Loucy (cell line): ENCODE measurements at regions not wholly inside any gene's neighbourhood (a gene's known extent, or its start where the extent isn't known, plus 50 kb on each side); places are given as distances from the start of the nearest gene placed in this dataset.

Experiments
- H2AFZ ChIP-seq: fragments of 200-600 bp; sonication (generic); 2 replicates; pipeline ENCODE4 v1.6.0; 2016; ENCODE audit warnings: antibody characterized with exemption, mild to moderate bottlenecking, low read length, moderate library complexity
- H3F3A ChIP-seq: fragments of 200-600 bp; 2 replicates; pipeline ENCODE4 v1.6.0; 2016; ENCODE audit warnings: antibody characterized with exemption, low read depth, mild to moderate bottlenecking
- H3K27me3 ChIP-seq: fragments of 200-600 bp; sonication (generic); 2 replicates; pipeline ENCODE4 v1.6.1; 2014; ENCODE audit warnings: low read length, mild to moderate bottlenecking; ENCODE audit not compliant: insufficient read depth, poor library complexity, severe bottlenecking
- H3K36me3 ChIP-seq: fragments of 200-600 bp; sonication (generic); 2 replicates; pipeline ENCODE4 v1.6.1; 2016; ENCODE audit warnings: low read length; ENCODE audit not compliant: insufficient read depth
- H3K4me1 ChIP-seq: fragments of 200-600 bp; sonication (generic); 2 replicates; pipeline ENCODE4 v1.5.1; 2014; ENCODE audit warnings: low read length, mild to moderate bottlenecking; ENCODE audit not compliant: insufficient read depth, poor library complexity, severe bottlenecking
- H3K4me2 ChIP-seq: fragments of 200-600 bp; sonication (generic); 2 replicates; pipeline ENCODE4 v1.6.0; 2014; ENCODE audit warnings: antibody characterized with exemption, low read length, low read depth, mild to moderate bottlenecking; ENCODE audit not compliant: poor library complexity, severe bottlenecking
- H3K4me3 ChIP-seq: fragments of 200-600 bp; sonication (generic); 2 replicates; pipeline ENCODE4 v1.5.1; 2014; ENCODE audit warnings: low read length, mild to moderate bottlenecking, mixed read lengths; ENCODE audit not compliant: poor library complexity, severe bottlenecking
- H3K79me2 ChIP-seq: fragments of 200-600 bp; sonication (generic); 2 replicates; pipeline ENCODE4 v1.6.1; 2014; ENCODE audit warnings: low read length; ENCODE audit not compliant: insufficient read depth
- H3K9ac ChIP-seq: fragments of 200-600 bp; sonication (generic); 2 replicates; pipeline ENCODE4 v1.6.0; 2014; ENCODE audit warnings: mild to moderate bottlenecking, low read depth, low read length, moderate library complexity; ENCODE audit not compliant: poor library complexity, severe bottlenecking
- H3K9me2 ChIP-seq: fragments of 200-600 bp; sonication (generic); replicated peaks from 2 replicates; pipeline ENCODE4 v1.6.1; 2016; ENCODE audit warnings: low read depth, low read length, mixed read lengths
- H3K9me3 ChIP-seq: fragments of 200-600 bp; sonication (generic); 2 replicates; pipeline ENCODE4 v1.6.1; 2014; ENCODE audit warnings: mild to moderate bottlenecking, antibody characterized with exemption, low read length, low read depth; ENCODE audit not compliant: insufficient read depth
- H4K20me1 ChIP-seq: fragments of 200-600 bp; sonication (generic); 2 replicates; pipeline ENCODE4 v1.6.0; 2014; ENCODE audit warnings: antibody characterized with exemption, low read length, mild to moderate bottlenecking; ENCODE audit not compliant: insufficient read depth, poor library complexity, severe bottlenecking
- EZH2phosphoT487 ChIP-seq: fragments of 200-600 bp; IDR thresholded peaks from 2 replicates; pipeline ENCODE4 v1.6.1; 2018; ENCODE audit warnings: antibody characterized with exemption, mild to moderate bottlenecking, moderate library complexity, borderline replicate concordance
- TF ChIP-seq, protein P1 (sequence below): fragments of 200-600 bp; sonication (generic); conservative IDR thresholded peaks from 2 replicates; pipeline ENCODE4 v1.5.1; 2014; ENCODE audit warnings: mild to moderate bottlenecking, antibody characterized with exemption, low read length

GRCh38 chr4:28233724-28234123 lies 1373.1 kb downstream of the STIM2 start:
- Histone ChIP-seq H3K79me2 (no peaks in the 10 kb centered on the region), H3K27me3 (no peaks in the 10 kb centered on the region), H3K36me3 (no peaks in the 10 kb centered on the region), H2AFZ (no peak overlapping the region), H3K4me2 (no peak overlapping the region), H3K4me3 (no peak overlapping the region), H3K9ac (no peak overlapping the region), H3K9me3 (no peaks in the 10 kb centered on the region), H3F3A (no peaks in the 10 kb centered on the region), H4K20me1 (no peaks in the 10 kb centered on the region), H3K4me1 (no peaks in the 10 kb centered on the region), H3K9me2 (no peaks in the 10 kb centered on the region)
- TF ChIP-seq, protein P1, sequence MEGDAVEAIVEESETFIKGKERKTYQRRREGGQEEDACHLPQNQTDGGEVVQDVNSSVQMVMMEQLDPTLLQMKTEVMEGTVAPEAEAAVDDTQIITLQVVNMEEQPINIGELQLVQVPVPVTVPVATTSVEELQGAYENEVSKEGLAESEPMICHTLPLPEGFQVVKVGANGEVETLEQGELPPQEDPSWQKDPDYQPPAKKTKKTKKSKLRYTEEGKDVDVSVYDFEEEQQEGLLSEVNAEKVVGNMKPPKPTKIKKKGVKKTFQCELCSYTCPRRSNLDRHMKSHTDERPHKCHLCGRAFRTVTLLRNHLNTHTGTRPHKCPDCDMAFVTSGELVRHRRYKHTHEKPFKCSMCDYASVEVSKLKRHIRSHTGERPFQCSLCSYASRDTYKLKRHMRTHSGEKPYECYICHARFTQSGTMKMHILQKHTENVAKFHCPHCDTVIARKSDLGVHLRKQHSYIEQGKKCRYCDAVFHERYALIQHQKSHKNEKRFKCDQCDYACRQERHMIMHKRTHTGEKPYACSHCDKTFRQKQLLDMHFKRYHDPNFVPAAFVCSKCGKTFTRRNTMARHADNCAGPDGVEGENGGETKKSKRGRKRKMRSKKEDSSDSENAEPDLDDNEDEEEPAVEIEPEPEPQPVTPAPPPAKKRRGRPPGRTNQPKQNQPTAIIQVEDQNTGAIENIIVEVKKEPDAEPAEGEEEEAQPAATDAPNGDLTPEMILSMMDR: no peak
- TF ChIP-seq EZH2phosphoT487: no peak

DNA sequence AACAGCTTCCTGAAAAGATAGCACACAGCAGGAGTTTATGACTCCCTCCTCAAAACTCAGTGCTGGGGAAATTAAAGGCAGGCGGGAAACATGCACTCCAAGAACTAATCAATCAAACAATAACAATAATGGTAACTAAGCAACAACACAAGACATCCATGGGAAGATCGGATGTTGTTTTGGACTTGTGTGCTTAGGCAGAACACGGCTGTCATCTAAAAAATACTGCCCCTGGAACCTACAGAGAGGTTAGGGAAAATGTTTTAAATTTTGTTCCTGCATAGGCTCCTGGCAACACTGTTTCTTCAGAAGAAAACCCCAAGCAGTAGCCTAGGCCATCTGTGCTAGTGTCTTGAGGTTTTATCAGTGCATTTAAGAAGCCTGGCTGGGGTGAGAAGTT lies 1378.2 kb downstream of the STIM2 start:
- Histone ChIP-seq H3K36me3 (no peaks in the 10 kb centered on the region), H3K4me3 (no peak overlapping the region), H3K4me2 (no peak overlapping the region), H3F3A (no peaks in the 10 kb centered on the region), H2AFZ (no peak overlapping the region), H3K9me3 (no peaks in the 10 kb centered on the region), H4K20me1 (no peaks in the 10 kb centered on the region), H3K9ac (no peak overlapping the region), H3K79me2 (no peaks in the 10 kb centered on the region), H3K27me3 (no peaks in the 10 kb centered on the region), H3K9me2 (no peaks in the 10 kb centered on the region), H3K4me1 (no peaks in the 10 kb centered on the region)
- TF ChIP-seq, protein P1: no peak
- no peak for TF ChIP-seq EZH2phosphoT487

- Histone ChIP-seq H3K4me3 (no peak overlapping the region), H3K9me3 (no peaks in the 10 kb centered on the region), H3K9ac (no peak overlapping the region), H3F3A (no peaks in the 10 kb centered on the region), H4K20me1 (no peaks in the 10 kb centered on the region), H3K36me3 (no peaks in the 10 kb centered on the region), H3K27me3 (no peaks in the 10 kb centered on the region), H3K4me2 (no peak overlapping the region), H3K9me2 (no peaks in the 10 kb centered on the region), H3K4me1 (no peaks in the 10 kb centered on the region), H2AFZ (no peak overlapping the region), H3K79me2 (no peaks in the 10 kb centered on the region)
- TF ChIP-seq, protein P1: no peak
- TF ChIP-seq EZH2phosphoT487: no peak
These were observed 1380.4 kb downstream of the STIM2 start for GRCh38 chr4:28241021-28241420.
